Posterior cingulate gyrus (tissue), 11 donors: ENCODE measurements at regions not wholly inside any gene's neighbourhood (a gene's known extent, or its start where the extent isn't known, plus 50 kb on each side); places are given as distances from the start of the nearest gene placed in this dataset.

Experiments used
- DNase-seq, 10 donors: peaks; one replicate each; pipeline versions ENCODE4 v3.0.0 to v3.0.0-alpha.2; 2020 to 2021; ENCODE audit warnings: mixed read lengths in 3 of 10
- intact Hi-C: fragments of 100-400 bp; cut with DNase I; formaldehyde crosslinking; loops from one replicate; pipeline ENCODE4 v1.15.1; 2023

- intact Hi-C loops, result no loop called here
- no peak for DNase-seq
These were observed 451.5 kb downstream of the EPM2A start for GRCh38 chr6:145283856-145284255.

- intact Hi-C loops, result no loop called here
- no peak for DNase-seq
These were observed 448.4 kb downstream of the EPM2A start for GRCh38 chr6:145286916-145287315.

GRCh38 chr6:145289573-145289972 is 445.7 kb downstream of the EPM2A start:
- intact Hi-C loops, result no loop called here

GRCh38 chr6:145290122-145290521 is 445.2 kb downstream of the EPM2A start:
- intact Hi-C loops, result no loop called here
- no peak for DNase-seq

More at GRCh38 chr6:145289573-145289972, 445.7 kb downstream of the EPM2A start:
- DNase-seq, result no peak

GRCh38 chr6:145292066-145292465 is 443.3 kb downstream of the EPM2A start:
- no peak for DNase-seq
- intact Hi-C loops, result no loop called here

GRCh38 chr6:145294942-145295341 is 440.4 kb downstream of the EPM2A start:
- intact Hi-C loops, result no loop called here
- DNase-seq, result no peak

- intact Hi-C loops, result no loop called here
- no peak for DNase-seq
These were observed 439.6 kb downstream of the EPM2A start for GRCh38 chr6:145295746-145296145.

GRCh38 chr6:145305670-145306069 is 429.6 kb downstream of the EPM2A start:
- DNase-seq, result no peak
- intact Hi-C loops, result no loop called here

- DNase-seq, result no peak
- intact Hi-C loops, result no loop called here
These were observed 428.8 kb downstream of the EPM2A start for GRCh38 chr6:145306489-145306888.

GRCh38 chr6:145309842-145310535 is 425.3 kb downstream of the EPM2A start:
- no peak for DNase-seq
- intact Hi-C loops, result no loop called here

- DNase-seq, result no peak
- intact Hi-C loops, result no loop called here
These were observed 422.8 kb downstream of the EPM2A start for GRCh38 chr6:145312481-145312880.

- intact Hi-C loops, result no loop called here
- no peak for DNase-seq
These were observed 422.1 kb downstream of the EPM2A start for GRCh38 chr6:145313041-145313855.

GRCh38 chr6:145315982-145316600 is 419.2 kb downstream of the EPM2A start:
- DNase-seq, result no peak
- intact Hi-C loops, result no loop called here

GRCh38 chr6:145318952-145319351 is 416.4 kb downstream of the EPM2A start:
- intact Hi-C loops, result no loop called here
- DNase-seq, result no peak

- intact Hi-C loops, result no loop called here
These were observed 415.7 kb downstream of the EPM2A start for GRCh38 chr6:145319605-145320004.

GRCh38 chr6:145323646-145324045 is 411.7 kb downstream of the EPM2A start:
- intact Hi-C loops, result no loop called here

More at GRCh38 chr6:145319605-145320004, 415.7 kb downstream of the EPM2A start:
- no peak for DNase-seq

GRCh38 chr6:145327586-145327985 is 407.7 kb downstream of the EPM2A start:
- intact Hi-C loops, result no loop called here
- no peak for DNase-seq

More at GRCh38 chr6:145323646-145324045, 411.7 kb downstream of the EPM2A start:
- no peak for DNase-seq

- intact Hi-C loops, result no loop called here
- DNase-seq, result no peak
These were observed 406.1 kb downstream of the EPM2A start for GRCh38 chr6:145329257-145329656.

- intact Hi-C loops, result no loop called here
- no peak for DNase-seq
These were observed 404.3 kb downstream of the EPM2A start for GRCh38 chr6:145331066-145331465.

- DNase-seq, result no peak
- intact Hi-C loops, result no loop called here
These were observed 403.3 kb downstream of the EPM2A start for GRCh38 chr6:145332011-145332410.

- DNase-seq, result no peak
- intact Hi-C loops, result no loop called here
These were observed 399.2 kb downstream of the EPM2A start for GRCh38 chr6:145336119-145336518.
